GM12891 (cell line): ENCODE measurements at regions not wholly inside any gene's neighbourhood (a gene's known extent, or its start where the extent isn't known, plus 50 kb on each side); places are given as distances from the start of the nearest gene placed in this dataset.

ENCODE experiments used
- PAX5 ChIP-seq: IDR thresholded peaks from 2 replicates; pipeline ENCODE4 v1.6.1; 2011; ENCODE audit warnings: low read length, moderate library complexity, mild to moderate bottlenecking; ENCODE audit not compliant: insufficient read depth, severe bottlenecking
- POLR2A ChIP-seq: IDR thresholded peaks from 2 replicates; pipeline ENCODE4 v1.6.1; 2011; ENCODE audit warnings: low read depth, low read length, control low read depth
- POLR2AphosphoS5 ChIP-seq: IDR thresholded peaks from 2 replicates; pipeline ENCODE4 v1.6.1; 2011; ENCODE audit warnings: low read depth, low read length, control low read depth
- POU2F2 ChIP-seq: IDR thresholded peaks from 2 replicates; pipeline ENCODE4 v1.6.1; 2011; ENCODE audit warnings: low read depth, mild to moderate bottlenecking, control low read depth, low read length, moderate library complexity
- SPI1 ChIP-seq: IDR thresholded peaks from 2 replicates; pipeline ENCODE4 v1.6.1; 2011; ENCODE audit warnings: low read depth, low read length, control low read depth
- TAF1 ChIP-seq: IDR thresholded peaks from 2 replicates; pipeline ENCODE4 v1.6.1; 2011; ENCODE audit warnings: low read depth, low read length, control low read depth

GRCh38 chr11:134532131-134532920 lies 120.3 kb upstream of the B3GAT1 start:
- TF ChIP-seq POLR2A: no peak
- TF ChIP-seq POLR2AphosphoS5: no peak
- no peak for TF ChIP-seq TAF1
- no peak for TF ChIP-seq SPI1
- no peak for TF ChIP-seq POU2F2
- TF ChIP-seq PAX5: no peak
